ENCODE measurements at regions not wholly inside any gene's neighbourhood (a gene's known extent, or its start where the extent isn't known, plus 50 kb on each side); places are given as distances from the start of the nearest gene placed in this dataset.

GRCh38 chr12:20259786-20260185 lies 108.6 kb upstream of the PDE3A start:
- TF ChIP-seq CTCF (IDR thresholded peaks at IDR 0.05) = no peak
- TF ChIP-seq EZH2 (IDR thresholded peaks at IDR 0.05; ENCODE audit: borderline replicate concordance, insufficient read depth, low read depth, low read length, poor library complexity, severe bottlenecking) = no peak

Data from B cell (primary cell).